Gastrocnemius medialis (tissue), 4 donors: ENCODE measurements at regions not wholly inside any gene's neighbourhood (a gene's known extent, or its start where the extent isn't known, plus 50 kb on each side); places are given as distances from the start of the nearest gene placed in this dataset.

Source experiments
- ATAC-seq, 2 donors: fragments of 150-250 bp; one replicate each; pipeline ENCODE4 v1.9.1; 2016
- DNase-seq, 2 donors: peaks; one replicate each; pipeline ENCODE4 v3.0.0-alpha.2; 2019
- H3K27ac ChIP-seq, 4 donors: fragments of 200-600 bp; sonication (generic); 1 replicate in 1 of 4; 2 replicates in 3 of 4; pipeline ENCODE4 v1.5.1; 2016 to 2018; ENCODE audit warnings: mild to moderate bottlenecking in 2 of 4, moderate library complexity in 1 of 4
- H3K27me3 ChIP-seq, 3 donors: fragments of 200-600 bp; sonication (generic) in 2 of 3; 1 replicate in 1 of 3; 2 replicates in 2 of 3; pipeline versions ENCODE4 v1.5.1 to v1.6.0; 2016 to 2019; ENCODE audit warnings: mild to moderate bottlenecking in 1 of 3, moderate library complexity in 1 of 3
- H3K36me3 ChIP-seq, 2 donors: fragments of 200-600 bp; sonication (generic) in 1 of 2; one replicate each; pipeline ENCODE4 v1.5.1; 2017 to 2018
- H3K4me1 ChIP-seq, 2 donors: fragments of 200-600 bp; sonication (generic) in 1 of 2; one replicate each; pipeline ENCODE4 v1.5.1; 2016 to 2017; ENCODE audit warnings: mild to moderate bottlenecking in 2 of 2
- H3K4me3 ChIP-seq, 4 donors: fragments of 200-600 bp; sonication (generic) in 3 of 4; 1 replicate in 1 of 4; 2 replicates in 3 of 4; pipeline ENCODE4 v1.5.1; 2016 to 2019; ENCODE audit warnings: mild to moderate bottlenecking in 2 of 4
- H3K9me3 ChIP-seq, 3 donors: fragments of 200-600 bp; sonication (generic) in 2 of 3; 1 replicate in 1 of 3; 2 replicates in 2 of 3; pipeline ENCODE4 v1.5.1; 2016 to 2019
- CTCF ChIP-seq, 5 experiments: fragments of 450-650 bp in 3 of 5; fragments of 200-600 bp in 2 of 5; sonication (generic) in 2 of 5; IDR thresholded peaks in 4 of 5; conservative IDR thresholded peaks in 1 of 5; 1 replicate in 4 of 5; 2 replicates in 1 of 5; pipeline ENCODE4 v1.5.1; 2016 to 2019; ENCODE audit warnings: antibody characterized with exemption in 5 of 5, mild to moderate bottlenecking in 3 of 5, moderate library complexity in 3 of 5
- POLR2A ChIP-seq, 2 donors: fragments of 450-650 bp; IDR thresholded peaks; one replicate each; pipeline ENCODE4 v1.6.1; 2017; ENCODE audit warnings: antibody characterized with exemption in 2 of 2, mild to moderate bottlenecking in 2 of 2, moderate library complexity in 2 of 2
- in situ Hi-C, 4 donors: fragments of 200-750 bp; cut with MboI; loops; one replicate each; pipeline versions ENCODE4 v1.15.0 to v1.8.0; 2017; ENCODE audit warnings: low sequenced_read_pairs in 4 of 4
- intact Hi-C: fragments of 100-400 bp; cut with DNase I; formaldehyde crosslinking; loops from one replicate; pipeline ENCODE4 v1.15.1; 2023; ENCODE audit warnings: low total_unique reads

GRCh38 chr13:40470660-40471059 lies 195.8 kb downstream of the FOXO1 start:
- Histone ChIP-seq H3K4me3 (no peak overlapping the region), H3K9me3 (no peaks in the 10 kb centered on the region), H3K27me3 (no peaks in the 10 kb centered on the region), H3K4me1 (peaks cover 19 to 20% of the 10 kb centered on the region in 2 donors), H3K36me3 (no peaks in the 10 kb centered on the region), H3K27ac (peak overlapping the region; percentile 65 to 75 (median 73))
- in situ Hi-C loops (no loop called here), intact Hi-C loops (loop anchor here (10.0 kb wide), 1 partner anchor 1016 kb away; no protein-coding TSS in a partner anchor)
- TF ChIP-seq CTCF (IDR thresholded peaks at IDR 0.05 in 4 of 5, conservative IDR thresholded peaks at IDR 0.05 in 1 of 5) = no peak
- TF ChIP-seq POLR2A (IDR thresholded peaks at IDR 0.05) = no peak
- DNase-seq (peak; percentile 54 to 67), ATAC-seq (peak; percentile 95)

- in situ Hi-C loops = no loop called here
- Histone ChIP-seq H3K36me3 (no peaks in the 10 kb centered on the region), H3K27ac (peak overlapping the region; percentile 65 to 75 (median 73)), H3K27me3 (no peaks in the 10 kb centered on the region), H3K9me3 (no peaks in the 10 kb centered on the region), H3K4me3 (no peak overlapping the region), H3K4me1 (peaks cover 19 to 20% of the 10 kb centered on the region in 2 donors)
- intact Hi-C loops = loop anchor here (10.0 kb wide), 1 partner anchor 1016 kb away; no protein-coding TSS in a partner anchor
- TF ChIP-seq POLR2A (IDR thresholded peaks at IDR 0.05) = no peak
- TF ChIP-seq CTCF (IDR thresholded peaks at IDR 0.05 in 4 of 5, conservative IDR thresholded peaks at IDR 0.05 in 1 of 5) = no peak
- peak in 1 of 2 donors; percentile 15 for ATAC-seq
- DNase-seq = no peak
Measured at GRCh38 chr13:40471076-40471475, 195.4 kb downstream of the FOXO1 start.

- TF ChIP-seq POLR2A (IDR thresholded peaks at IDR 0.05) (no peak), CTCF (IDR thresholded peaks at IDR 0.05 in 4 of 5, conservative IDR thresholded peaks at IDR 0.05 in 1 of 5) (no peak)
- Histone ChIP-seq H3K27me3 (no peaks in the 10 kb centered on the region), H3K4me3 (no peak overlapping the region), H3K36me3 (no peaks in the 10 kb centered on the region), H3K27ac (peak overlapping the region in 1 of 4 donors; percentile 71), H3K9me3 (no peaks in the 10 kb centered on the region), H3K4me1 (peaks cover 19 to 24% of the 10 kb centered on the region in 2 donors)
- DNase-seq (no peak), ATAC-seq (no peak)
- in situ Hi-C loops = no loop called here
- intact Hi-C loops = loop anchor here (10.0 kb wide), 1 partner anchor 1017 kb away; no protein-coding TSS in a partner anchor
Measured at GRCh38 chr13:40471911-40472310, 194.5 kb downstream of the FOXO1 start.

GRCh38 chr13:40472427-40473220 lies 193.8 kb downstream of the FOXO1 start:
- TF ChIP-seq CTCF (IDR thresholded peaks at IDR 0.05 in 4 of 5, conservative IDR thresholded peaks at IDR 0.05 in 1 of 5) (no peak), POLR2A (IDR thresholded peaks at IDR 0.05) (no peak)
- no peak overlapping the region for H3K4me3 ChIP-seq
- intact Hi-C loops = loop anchor here (10.0 kb wide), 1 partner anchor 1018 kb away; no protein-coding TSS in a partner anchor
- ATAC-seq = no peak
- no peak for DNase-seq
- no peaks in the 10 kb centered on the region for H3K36me3 ChIP-seq
- no peaks in the 10 kb centered on the region for H3K27me3 ChIP-seq
- in situ Hi-C loops = no loop called here
- peaks cover 24 to 25% of the 10 kb centered on the region in 2 donors for H3K4me1 ChIP-seq
- no peak overlapping the region for H3K27ac ChIP-seq
- no peaks in the 10 kb centered on the region for H3K9me3 ChIP-seq
